ENCODE measurements at regions not wholly inside any gene's neighbourhood (a gene's known extent, or its start where the extent isn't known, plus 50 kb on each side); places are given as distances from the start of the nearest gene placed in this dataset.

GRCh38 chr13:105612541-105612940 lies 922.9 kb downstream of the EFNB2 start:
- no peak for TF ChIP-seq CTCF (IDR thresholded peaks at IDR 0.05; ENCODE audit: low read depth, low read length)
- in situ Hi-C loops (cut with HindIII; ENCODE audit: low sequenced_read_pairs), result no loop called here
- no peak overlapping the region for H3K4me3 ChIP-seq (ENCODE audit: low read depth, low read length)
- no peak for DNase-seq (ENCODE audit: low read depth, low spot score)

- DNase-seq (ENCODE audit: low read depth, low spot score), result peak; percentile 76
- in situ Hi-C loops (cut with HindIII; ENCODE audit: low sequenced_read_pairs), result no loop called here
- no peak overlapping the region for H3K4me3 ChIP-seq (ENCODE audit: low read depth, low read length)
- no peak for TF ChIP-seq CTCF (IDR thresholded peaks at IDR 0.05; ENCODE audit: low read depth, low read length)
Measured at GRCh38 chr13:105611424-105611823, 924.0 kb downstream of the EFNB2 start.

GRCh38 chr13:105608104-105608503 lies 927.4 kb downstream of the EFNB2 start:
- in situ Hi-C loops (cut with HindIII; ENCODE audit: low sequenced_read_pairs), result no loop called here
- no peak for DNase-seq (ENCODE audit: low read depth, low spot score)
- no peak for TF ChIP-seq CTCF (IDR thresholded peaks at IDR 0.05; ENCODE audit: low read depth, low read length)

GRCh38 chr13:105607426-105607825 lies 928.0 kb downstream of the EFNB2 start:
- no peak for DNase-seq (ENCODE audit: low read depth, low spot score)
- no peak overlapping the region for H3K4me3 ChIP-seq (ENCODE audit: low read depth, low read length)
- in situ Hi-C loops (cut with HindIII; ENCODE audit: low sequenced_read_pairs), result no loop called here
- no peak for TF ChIP-seq CTCF (IDR thresholded peaks at IDR 0.05; ENCODE audit: low read depth, low read length)

More at GRCh38 chr13:105608104-105608503, 927.4 kb downstream of the EFNB2 start:
- H3K4me3 ChIP-seq (ENCODE audit: low read depth, low read length), result no peak overlapping the region

GRCh38 chr13:105607016-105607415 lies 928.4 kb downstream of the EFNB2 start:
- no peak for DNase-seq (ENCODE audit: low read depth, low spot score)
- in situ Hi-C loops (cut with HindIII; ENCODE audit: low sequenced_read_pairs), result no loop called here
- no peak for TF ChIP-seq CTCF (IDR thresholded peaks at IDR 0.05; ENCODE audit: low read depth, low read length)
- H3K4me3 ChIP-seq (ENCODE audit: low read depth, low read length), result no peak overlapping the region

GRCh38 chr13:105602956-105603670 lies 932.3 kb downstream of the EFNB2 start:
- in situ Hi-C loops (cut with HindIII; ENCODE audit: low sequenced_read_pairs), result no loop called here
- TF ChIP-seq CTCF (IDR thresholded peaks at IDR 0.05; ENCODE audit: low read depth, low read length), result no peak
- DNase-seq (ENCODE audit: low read depth, low spot score), result no peak
- H3K4me3 ChIP-seq (ENCODE audit: low read depth, low read length), result no peak overlapping the region

All from astrocyte of the spinal cord (primary cell).